OCI-LY1 (cell line): ENCODE measurements at regions not wholly inside any gene's neighbourhood (a gene's known extent, or its start where the extent isn't known, plus 50 kb on each side); places are given as distances from the start of the nearest gene placed in this dataset.

Experiments used
- EZH2 ChIP-seq: fragments of 200-600 bp; sonication (generic), shearing (Covaris generic); IDR thresholded peaks from 2 replicates; pipeline ENCODE4 v1.8.0; 2017; ENCODE audit warnings: borderline replicate concordance, mixed run types, mild to moderate bottlenecking, antibody characterized with exemption, low read length, moderate library complexity, mixed read lengths
- TF ChIP-seq, protein P1 (sequence below): fragments of 200-600 bp; sonication (generic), shearing (Covaris generic); IDR thresholded peaks from 2 replicates; pipeline ENCODE4 v1.5.1; 2017; ENCODE audit warnings: mild to moderate bottlenecking, antibody characterized with exemption, low read length, moderate library complexity, mixed read lengths

DNA sequence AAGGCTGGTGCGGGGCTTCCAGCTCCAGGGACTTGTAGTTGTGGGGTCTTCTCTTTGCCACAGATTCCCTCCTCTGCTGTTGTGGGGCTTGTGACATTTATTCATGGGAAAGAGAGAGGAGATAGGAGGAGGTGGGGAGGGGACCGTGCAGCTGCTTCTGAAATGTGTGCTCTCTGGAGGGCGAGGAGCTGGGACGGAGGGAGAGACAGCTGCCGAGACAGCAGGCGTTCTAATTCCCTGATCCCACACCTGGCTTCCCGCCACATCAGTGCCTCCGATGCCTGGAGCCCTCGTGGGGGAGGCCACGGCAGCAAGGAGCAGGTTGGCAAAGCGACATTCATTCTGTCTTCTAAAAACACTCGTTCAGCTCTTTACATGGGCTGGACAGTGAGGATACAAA, 164.4 kb downstream of the USP12 start:
- TF ChIP-seq, protein P1, sequence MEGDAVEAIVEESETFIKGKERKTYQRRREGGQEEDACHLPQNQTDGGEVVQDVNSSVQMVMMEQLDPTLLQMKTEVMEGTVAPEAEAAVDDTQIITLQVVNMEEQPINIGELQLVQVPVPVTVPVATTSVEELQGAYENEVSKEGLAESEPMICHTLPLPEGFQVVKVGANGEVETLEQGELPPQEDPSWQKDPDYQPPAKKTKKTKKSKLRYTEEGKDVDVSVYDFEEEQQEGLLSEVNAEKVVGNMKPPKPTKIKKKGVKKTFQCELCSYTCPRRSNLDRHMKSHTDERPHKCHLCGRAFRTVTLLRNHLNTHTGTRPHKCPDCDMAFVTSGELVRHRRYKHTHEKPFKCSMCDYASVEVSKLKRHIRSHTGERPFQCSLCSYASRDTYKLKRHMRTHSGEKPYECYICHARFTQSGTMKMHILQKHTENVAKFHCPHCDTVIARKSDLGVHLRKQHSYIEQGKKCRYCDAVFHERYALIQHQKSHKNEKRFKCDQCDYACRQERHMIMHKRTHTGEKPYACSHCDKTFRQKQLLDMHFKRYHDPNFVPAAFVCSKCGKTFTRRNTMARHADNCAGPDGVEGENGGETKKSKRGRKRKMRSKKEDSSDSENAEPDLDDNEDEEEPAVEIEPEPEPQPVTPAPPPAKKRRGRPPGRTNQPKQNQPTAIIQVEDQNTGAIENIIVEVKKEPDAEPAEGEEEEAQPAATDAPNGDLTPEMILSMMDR: no peak
- no peak for TF ChIP-seq EZH2
